NK-92 treated with Interleukin-12 subunit alpha and Interleukin-12 subunit beta, amount 100 ng/mL, for 24 hours (cell line): ENCODE measurements at regions not wholly inside any gene's neighbourhood (a gene's known extent, or its start where the extent isn't known, plus 50 kb on each side); places are given as distances from the start of the nearest gene placed in this dataset.

Experiments used
- DNase-seq: peaks from one replicate; lab custom pipeline; 2025; lab: John Stamatoyannopoulos, UW

GRCh38 chr12:90129366-90130030 is 420.9 kb upstream of the ATP2B1 start:
- no peak for DNase-seq

DNA sequence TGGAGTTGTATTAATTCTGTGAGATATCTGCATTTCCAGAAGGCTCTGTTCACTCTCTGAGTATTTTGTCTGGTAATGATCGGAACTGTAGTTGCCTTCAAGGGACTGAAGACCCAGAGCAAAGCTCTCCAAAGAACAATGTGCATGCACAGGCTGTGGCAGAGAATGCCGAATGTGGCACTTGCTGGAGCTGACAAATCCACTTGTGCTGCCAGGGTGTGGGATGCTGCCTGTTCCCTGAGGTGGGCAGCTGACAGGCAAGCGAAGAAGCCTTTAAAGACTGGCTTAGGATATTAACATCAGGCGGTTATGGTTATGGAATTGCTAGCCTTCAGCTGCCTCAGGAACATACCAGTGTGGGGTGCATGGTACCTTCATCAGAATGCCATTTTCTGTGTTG is 419.9 kb upstream of the ATP2B1 start:
- DNase-seq = no peak

DNA sequence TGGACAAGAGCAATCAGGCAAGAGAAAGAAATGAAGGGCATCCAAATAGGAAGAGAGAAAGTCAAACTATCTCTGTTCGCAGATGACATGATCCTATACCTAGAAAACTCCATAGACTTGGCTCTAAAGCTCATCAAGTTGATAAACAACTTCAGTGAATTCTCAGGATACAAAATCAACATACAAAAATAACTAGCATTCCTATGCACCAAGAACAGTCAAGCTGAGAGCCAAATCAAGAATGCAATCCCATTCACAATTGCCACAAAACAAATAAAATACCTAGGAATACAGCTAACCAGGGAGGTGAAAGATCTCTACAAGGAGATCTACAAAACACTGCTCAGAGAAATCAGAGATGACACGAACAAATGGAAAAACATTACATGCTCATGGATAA is 417.5 kb upstream of the ATP2B1 start:
- no peak for DNase-seq

- DNase-seq = no peak
Observed at GRCh38 chr12:90124914-90125313, 416.3 kb upstream of the ATP2B1 start.

- DNase-seq = no peak
Observed at GRCh38 chr12:90124289-90124688, 415.7 kb upstream of the ATP2B1 start.

DNA sequence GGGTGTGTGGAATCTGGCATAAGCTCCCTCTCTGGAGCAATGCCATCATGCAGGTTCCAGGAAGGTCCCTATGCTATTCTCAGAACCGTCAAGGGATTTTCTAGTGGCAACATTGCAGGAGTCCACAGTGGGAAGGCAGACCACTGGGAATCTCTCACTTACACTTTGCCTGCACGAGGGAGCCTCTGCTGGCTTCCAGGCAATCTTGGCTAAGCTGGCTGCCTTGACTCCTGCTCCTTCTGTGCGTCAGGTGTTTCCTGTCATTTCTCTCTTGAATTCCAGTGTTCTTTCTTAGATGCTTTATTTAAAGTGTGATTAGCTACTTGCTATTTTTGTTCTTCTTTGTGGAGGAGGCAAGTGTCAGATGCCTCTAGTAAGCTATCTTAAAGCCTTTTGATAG is 414.0 kb upstream of the ATP2B1 start:
- no peak for DNase-seq

DNA sequence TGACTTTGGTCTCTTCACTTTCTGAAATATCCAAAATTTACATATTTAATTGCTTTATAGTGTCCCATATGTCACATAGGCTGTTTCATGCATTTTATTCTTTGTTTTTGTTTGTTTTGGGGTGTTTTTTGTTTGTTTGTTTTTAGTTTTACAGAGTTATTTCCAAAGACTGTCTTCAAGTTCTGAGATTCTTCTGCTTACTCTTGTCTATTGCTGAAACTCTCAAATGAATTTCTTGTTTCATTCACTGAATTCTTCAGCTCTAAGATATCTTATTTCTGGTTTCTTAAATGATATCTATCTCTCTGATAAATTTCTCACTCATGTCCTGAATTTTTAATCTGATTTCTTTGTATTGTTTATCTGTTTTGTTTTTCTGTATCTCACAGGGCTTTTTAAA is 412.0 kb upstream of the ATP2B1 start:
- no peak for DNase-seq

DNA sequence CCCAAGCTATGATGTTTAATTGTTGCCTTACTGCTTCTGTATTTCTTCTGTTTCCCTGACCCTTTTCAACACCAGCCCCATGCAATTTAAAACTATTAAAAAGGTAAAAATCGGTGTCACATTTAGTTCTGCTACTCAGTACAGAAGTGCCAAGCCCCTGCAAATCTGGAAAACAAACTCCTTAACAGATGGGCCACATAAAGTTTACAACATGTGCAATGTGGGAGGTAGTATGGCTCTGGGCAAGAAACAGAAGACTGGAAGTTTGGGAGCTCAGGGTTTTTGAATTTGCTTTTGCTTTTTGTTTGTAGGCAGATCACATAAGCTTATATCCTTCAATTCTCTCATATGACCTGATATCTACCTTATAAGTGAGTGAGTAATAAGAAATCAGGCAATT is 404.0 kb upstream of the ATP2B1 start:
- DNase-seq = no peak

DNA sequence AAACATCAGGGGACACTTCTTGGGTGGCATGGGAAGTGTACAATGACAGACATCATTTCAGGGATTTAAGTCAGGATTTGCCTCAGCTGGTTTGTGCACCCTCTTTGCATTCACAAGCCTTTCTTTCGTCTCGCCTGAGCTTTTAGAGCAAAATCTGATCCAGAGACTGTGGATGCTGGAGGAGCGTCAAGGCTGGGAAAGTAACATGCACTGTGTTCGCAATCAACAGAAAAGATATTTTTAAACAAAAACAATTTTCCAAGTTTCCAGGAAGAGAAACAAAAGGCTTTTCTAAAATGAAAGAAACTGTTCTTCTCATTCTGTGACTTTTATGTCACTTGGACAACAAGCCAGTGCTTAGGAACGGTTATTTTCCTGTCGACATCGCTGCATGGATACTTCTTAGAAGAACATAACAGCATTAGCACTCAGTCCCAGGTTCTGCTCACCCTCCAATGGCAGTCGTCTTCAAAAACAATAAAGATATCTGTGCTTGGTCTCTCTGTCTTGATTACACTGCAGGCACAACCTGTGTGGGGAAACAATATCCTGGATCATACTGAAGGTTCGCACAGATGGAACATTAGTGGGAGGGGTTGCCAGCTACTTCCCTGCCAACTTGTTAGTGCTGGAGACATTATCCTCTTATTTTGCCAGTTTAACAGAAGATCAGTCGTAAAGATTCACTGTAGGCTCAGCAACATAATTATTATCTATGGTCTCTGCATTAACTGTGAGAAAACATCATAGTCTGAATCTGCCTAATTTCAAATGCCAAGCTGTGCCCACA is 403.3 kb upstream of the ATP2B1 start:
- DNase-seq = no peak

DNA sequence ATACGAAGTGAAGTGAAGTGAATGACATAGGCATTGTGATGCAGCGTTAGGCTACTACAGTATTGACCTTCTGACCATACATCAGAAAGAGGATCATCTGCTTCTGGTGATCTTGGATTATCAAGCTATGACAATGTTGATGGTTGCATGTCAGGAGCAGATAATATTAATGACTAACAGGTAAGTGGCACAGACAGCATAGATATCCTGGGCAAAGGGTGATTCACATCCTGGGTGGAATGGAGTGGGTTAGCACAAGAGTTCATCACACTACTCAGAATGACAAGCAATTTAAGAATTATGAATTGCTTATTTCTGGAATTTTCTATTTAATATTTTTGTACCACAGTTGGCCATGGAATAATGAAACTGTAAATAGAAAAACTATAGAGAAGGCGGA is 397.9 kb upstream of the ATP2B1 start:
- no peak for DNase-seq

DNA sequence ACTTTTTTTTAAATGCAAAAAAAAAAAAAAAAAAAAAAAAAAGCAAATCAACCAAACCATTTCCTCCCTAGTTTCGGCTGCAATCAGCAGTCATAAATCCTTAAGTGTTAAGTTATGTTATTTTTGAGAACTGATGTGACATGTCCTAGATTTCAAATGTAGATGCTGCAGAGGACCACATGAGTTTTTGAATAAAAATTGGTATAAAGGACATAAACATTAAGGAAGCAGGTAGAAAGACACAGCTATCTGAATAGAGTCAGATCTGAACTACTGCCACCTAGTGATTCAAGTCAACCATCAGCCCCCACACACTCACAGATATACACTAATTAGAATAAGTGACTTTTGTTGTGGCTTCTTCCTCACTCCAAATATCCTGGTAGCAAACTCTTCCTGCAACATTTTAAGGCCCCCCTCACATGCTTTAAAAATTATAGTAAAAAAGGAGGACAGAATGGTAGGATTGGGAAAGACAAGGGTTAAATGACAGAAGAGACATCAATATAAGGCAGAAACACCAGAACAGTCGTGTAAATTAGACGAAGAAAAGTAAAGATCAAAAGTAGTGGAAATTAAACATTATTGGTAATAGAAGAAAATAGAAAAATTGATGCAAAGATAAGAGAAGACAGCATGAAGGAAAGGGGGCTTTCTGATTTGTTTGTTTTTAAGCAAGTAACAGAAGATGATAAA is 394.5 kb upstream of the ATP2B1 start:
- no peak for DNase-seq

DNA sequence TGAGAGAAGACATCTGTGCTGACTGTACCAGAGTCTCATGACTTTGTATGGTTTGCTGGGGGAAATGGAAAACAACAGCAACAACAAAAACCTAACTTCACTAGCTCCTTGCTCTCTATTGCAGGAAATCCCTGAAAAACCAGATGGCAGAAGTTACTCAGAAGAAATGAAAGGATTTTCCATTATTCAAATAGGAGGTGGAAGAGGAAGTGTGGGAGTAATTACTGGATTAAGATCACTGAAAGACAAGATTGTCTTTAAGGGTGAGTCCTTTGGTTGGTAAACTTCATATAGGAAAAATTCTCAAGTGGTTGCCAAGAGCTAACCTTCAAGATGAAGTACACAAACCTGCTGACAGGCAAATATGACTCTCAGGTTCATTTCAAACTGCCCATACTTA is 391.9 kb upstream of the ATP2B1 start:
- no peak for DNase-seq

DNA sequence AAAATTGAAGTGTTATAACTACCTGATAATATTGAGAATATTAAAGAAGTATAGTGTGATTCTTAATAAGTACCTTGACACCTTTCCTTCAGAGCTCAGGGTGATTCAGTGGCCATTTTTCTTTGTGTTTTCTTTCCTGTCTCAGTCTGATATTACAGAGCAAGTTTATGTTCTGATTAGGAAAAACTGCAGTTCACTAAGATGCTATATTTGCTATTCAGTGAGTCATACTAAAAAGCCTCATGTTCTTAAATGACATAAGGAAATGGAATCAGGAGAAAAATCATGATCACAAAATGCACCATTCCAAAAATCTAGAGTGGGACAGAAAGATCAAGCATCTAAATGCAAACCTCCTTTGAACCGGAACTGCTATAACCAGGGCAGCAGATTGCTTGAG is 390.6 kb upstream of the ATP2B1 start:
- no peak for DNase-seq

GRCh38 chr12:90098132-90098779 is 389.6 kb upstream of the ATP2B1 start:
- DNase-seq = no peak

DNA sequence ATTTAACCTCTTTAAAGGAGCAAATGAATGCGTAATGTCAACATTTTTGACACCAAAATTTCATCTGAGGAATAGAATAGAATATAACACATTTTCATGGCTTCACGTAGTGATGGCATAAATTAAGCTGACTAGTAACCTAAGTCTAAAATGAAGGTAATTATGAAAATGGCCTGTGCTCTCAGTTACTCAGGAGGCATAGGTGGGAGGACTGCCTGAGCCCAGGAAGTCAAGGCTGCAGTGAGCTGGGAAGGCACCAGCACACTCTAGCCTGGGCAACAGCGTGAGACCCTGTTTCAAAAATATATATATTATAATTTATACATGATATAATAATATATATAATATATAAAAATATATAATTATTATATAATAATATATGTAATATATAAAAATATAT is 383.2 kb upstream of the ATP2B1 start:
- no peak for DNase-seq

GRCh38 chr12:90090929-90091651 is 382.5 kb upstream of the ATP2B1 start:
- no peak for DNase-seq

DNA sequence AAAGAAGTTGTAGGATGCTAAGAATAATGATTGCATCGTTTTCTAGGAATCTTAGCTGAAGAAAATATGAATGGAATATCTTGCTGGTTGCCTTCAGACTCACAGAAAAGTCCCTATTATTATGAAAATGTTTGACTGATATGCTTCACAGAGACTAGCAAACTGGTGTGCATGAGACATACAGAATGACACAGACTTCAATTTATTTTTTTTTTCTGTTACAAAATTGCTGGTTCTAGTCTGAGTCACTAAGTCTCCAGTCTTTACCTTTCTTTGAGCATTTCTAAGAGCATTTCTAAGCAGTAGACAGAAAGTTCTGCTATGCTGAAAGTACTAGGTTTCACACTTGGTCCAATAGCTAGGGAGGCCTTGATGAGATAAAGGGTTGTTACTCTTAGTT is 377.6 kb upstream of the ATP2B1 start:
- DNase-seq = no peak

- DNase-seq = no peak
Observed at GRCh38 chr12:90085494-90086274, 377.0 kb upstream of the ATP2B1 start.

DNA sequence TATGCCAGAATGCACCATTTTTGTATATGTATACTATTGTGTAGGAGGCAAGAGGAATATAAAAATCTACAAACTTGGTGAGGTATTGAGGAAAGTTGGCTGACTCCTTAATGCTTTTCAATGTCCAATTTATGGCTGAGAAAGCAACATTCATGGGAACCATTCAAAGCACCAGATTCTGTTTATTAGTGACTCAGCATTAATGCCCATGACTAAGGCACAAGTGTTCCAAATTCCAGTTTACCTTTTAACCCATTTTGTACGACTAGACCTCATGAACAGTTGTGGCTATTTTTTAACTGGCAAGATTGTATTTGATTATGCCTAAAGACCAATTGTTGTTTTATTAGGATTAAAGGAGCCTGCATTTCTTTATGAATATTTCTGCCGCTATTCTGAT is 375.4 kb upstream of the ATP2B1 start:
- DNase-seq = no peak

DNA sequence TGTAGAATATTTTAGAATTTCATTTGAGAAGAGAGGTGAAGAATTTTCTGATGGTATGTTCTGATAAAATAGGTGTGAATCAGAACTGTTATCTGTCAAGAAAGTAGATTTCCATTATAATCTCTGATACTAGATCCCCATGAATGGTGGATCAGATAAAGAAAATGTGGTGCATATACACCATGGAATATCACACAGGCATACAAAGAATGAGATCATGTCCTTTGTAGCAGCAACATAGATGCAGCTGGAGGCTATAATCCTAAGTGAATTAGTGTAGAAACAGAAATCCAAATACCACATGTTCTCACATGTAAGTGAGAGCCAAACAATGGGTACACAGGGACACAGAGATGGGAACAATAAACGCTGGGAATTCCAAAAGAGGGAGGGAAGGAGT is 372.0 kb upstream of the ATP2B1 start:
- DNase-seq = no peak

DNA sequence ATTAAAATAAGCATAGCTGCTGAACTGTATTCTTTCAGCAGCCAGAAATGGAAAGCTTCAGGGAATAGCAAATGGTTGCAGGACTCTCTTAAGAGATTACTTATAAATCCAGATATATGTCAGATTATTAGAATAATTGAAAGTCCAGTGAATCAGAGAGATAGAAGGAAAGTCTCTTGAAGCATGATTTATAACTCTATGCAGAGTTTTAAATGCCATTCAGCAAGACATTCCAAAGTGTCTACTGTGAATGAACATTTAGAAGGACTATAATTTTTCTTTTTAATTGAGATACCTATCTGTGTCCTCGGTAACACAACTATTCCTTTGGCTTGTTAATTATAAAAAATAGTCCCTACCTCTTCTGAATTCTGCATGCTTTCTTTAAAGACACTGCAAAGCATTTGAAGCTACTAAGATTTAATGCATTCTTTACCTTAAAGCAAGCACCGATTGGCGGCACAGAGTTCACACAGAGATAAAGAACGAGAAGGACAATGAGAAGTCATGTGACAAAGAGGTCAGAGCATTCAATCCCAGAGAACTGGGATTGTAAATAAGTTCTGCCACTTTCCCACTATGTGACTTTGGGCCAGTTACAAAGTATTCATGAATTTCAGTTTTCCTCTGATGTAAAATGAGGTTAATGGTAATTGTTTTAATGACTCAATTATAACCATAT is 371.0 kb upstream of the ATP2B1 start:
- DNase-seq = no peak
